ENCODE measurements at regions not wholly inside any gene's neighbourhood (a gene's known extent, or its start where the extent isn't known, plus 50 kb on each side); places are given as distances from the start of the nearest gene placed in this dataset.

DNA sequence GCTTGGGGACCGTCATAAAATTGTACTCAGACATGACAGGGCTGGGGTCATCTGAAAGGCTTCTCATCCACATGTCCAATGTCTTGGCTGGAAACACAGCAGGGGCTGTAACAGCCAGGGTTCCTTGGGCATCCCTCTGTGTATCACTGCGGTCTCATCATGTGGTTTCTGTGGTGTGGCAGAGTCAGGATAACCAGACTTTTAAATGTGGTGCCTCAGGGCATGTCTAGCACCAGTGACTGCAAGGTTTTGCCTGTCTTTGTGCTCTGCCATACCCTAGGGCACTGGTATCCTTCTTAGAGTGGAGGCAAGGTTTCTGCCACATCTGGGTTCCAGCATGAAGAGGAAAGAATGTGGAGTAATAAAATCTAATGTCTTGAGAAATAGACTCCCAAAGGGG lies 124.2 kb downstream of the PLEKHG1 start:
- TF ChIP-seq POLR2A (IDR thresholded peaks at IDR 0.05), result no peak
- no peak for TF ChIP-seq CTCF (IDR thresholded peaks at IDR 0.05)
- TF ChIP-seq POLR2AphosphoS5 (IDR thresholded peaks at IDR 0.05), result no peak
- no peak for TF ChIP-seq EP300 (IDR thresholded peaks at IDR 0.05; ENCODE audit: low read depth)
